BE2C (cell line): ENCODE measurements at regions not wholly inside any gene's neighbourhood (a gene's known extent, or its start where the extent isn't known, plus 50 kb on each side); places are given as distances from the start of the nearest gene placed in this dataset.
"Not testable (repeated sequence)": the region's sequence is repeated elsewhere in the genome, so short reads cannot be mapped to it uniquely, and the experiment has no call there.

Source experiments
- DNase-seq: peaks from one replicate; pipeline ENCODE4 v3.0.0-alpha.2; 2020
- H3K27me3 ChIP-seq: fragments of 250-450 bp; sonication (Bioruptor Pico); 2 replicates; pipeline ENCODE4 v1.5.1; 2020; ENCODE audit warnings: mild to moderate bottlenecking
- H3K36me3 ChIP-seq: fragments of 250-450 bp; sonication (Bioruptor Pico); 2 replicates; pipeline ENCODE4 v1.5.1; 2020; ENCODE audit warnings: mild to moderate bottlenecking
- H3K4me1 ChIP-seq: fragments of 250-450 bp; sonication (Bioruptor Pico); 2 replicates; pipeline ENCODE4 v1.5.1; 2020
- H3K4me3 ChIP-seq: 2 replicates; pipeline ENCODE4 v1.5.1; 2011; ENCODE audit warnings: low read depth, low read length
- H3K9me3 ChIP-seq: fragments of 250-450 bp; sonication (Bioruptor Pico); 2 replicates; pipeline ENCODE4 v1.5.1; 2020
- TF ChIP-seq, protein P1 (sequence below): IDR thresholded peaks from 2 replicates; pipeline ENCODE4 v1.5.1; 2012; ENCODE audit warnings: mild to moderate bottlenecking, low read depth, low read length

- TF ChIP-seq, protein P1, sequence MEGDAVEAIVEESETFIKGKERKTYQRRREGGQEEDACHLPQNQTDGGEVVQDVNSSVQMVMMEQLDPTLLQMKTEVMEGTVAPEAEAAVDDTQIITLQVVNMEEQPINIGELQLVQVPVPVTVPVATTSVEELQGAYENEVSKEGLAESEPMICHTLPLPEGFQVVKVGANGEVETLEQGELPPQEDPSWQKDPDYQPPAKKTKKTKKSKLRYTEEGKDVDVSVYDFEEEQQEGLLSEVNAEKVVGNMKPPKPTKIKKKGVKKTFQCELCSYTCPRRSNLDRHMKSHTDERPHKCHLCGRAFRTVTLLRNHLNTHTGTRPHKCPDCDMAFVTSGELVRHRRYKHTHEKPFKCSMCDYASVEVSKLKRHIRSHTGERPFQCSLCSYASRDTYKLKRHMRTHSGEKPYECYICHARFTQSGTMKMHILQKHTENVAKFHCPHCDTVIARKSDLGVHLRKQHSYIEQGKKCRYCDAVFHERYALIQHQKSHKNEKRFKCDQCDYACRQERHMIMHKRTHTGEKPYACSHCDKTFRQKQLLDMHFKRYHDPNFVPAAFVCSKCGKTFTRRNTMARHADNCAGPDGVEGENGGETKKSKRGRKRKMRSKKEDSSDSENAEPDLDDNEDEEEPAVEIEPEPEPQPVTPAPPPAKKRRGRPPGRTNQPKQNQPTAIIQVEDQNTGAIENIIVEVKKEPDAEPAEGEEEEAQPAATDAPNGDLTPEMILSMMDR: no peak
- H3K27me3 ChIP-seq: no peaks in the 10 kb centered on the region
- H3K4me1 ChIP-seq: no peaks in the 10 kb centered on the region
- DNase-seq: no peak
- H3K4me3 ChIP-seq: no peak overlapping the region
- no peaks in the 10 kb centered on the region for H3K36me3 ChIP-seq
- no peaks in the 10 kb centered on the region for H3K9me3 ChIP-seq
Measured at GRCh38 chr18:29841631-29842030, 1200.9 kb downstream of the DSC3 start.

- no peak overlapping the region for H3K4me3 ChIP-seq
- no peak for DNase-seq
- H3K27me3 ChIP-seq: no peaks in the 10 kb centered on the region
- TF ChIP-seq, protein P1: no peak
- H3K9me3 ChIP-seq: no peaks in the 10 kb centered on the region
- no peaks in the 10 kb centered on the region for H3K36me3 ChIP-seq
- H3K4me1 ChIP-seq: no peaks in the 10 kb centered on the region
Measured at GRCh38 chr18:29840089-29840488, 1202.5 kb downstream of the DSC3 start.

GRCh38 chr18:29838961-29839360, 1203.6 kb downstream of the DSC3 start:
- not testable (repeated sequence) for H3K9me3 ChIP-seq, H3K4me1 ChIP-seq, H3K27me3 ChIP-seq, H3K36me3 ChIP-seq, H3K4me3 ChIP-seq, DNase-seq

DNA sequence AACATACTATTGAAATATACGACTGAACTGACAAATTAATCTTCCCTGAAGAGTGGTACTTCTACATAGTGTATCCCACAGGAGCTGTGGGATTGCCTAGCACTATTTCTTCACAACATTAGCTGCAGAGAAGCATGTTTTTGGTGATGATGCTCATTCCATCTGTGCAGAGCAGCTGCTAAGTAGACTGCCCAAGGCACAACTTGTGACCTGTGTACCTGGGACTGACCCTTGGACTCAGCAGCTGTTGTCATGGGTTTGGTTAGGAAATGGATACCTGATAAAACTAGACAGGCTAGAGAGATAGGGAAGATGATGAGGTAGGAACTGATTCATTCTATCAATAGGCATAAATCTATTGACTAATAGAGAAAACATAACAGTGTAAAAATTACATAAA, 1204.0 kb downstream of the DSC3 start:
- no peak for DNase-seq
- Histone ChIP-seq H3K4me3 (no peak overlapping the region), H3K27me3 (no peaks in the 10 kb centered on the region), H3K36me3 (no peaks in the 10 kb centered on the region), H3K4me1 (no peaks in the 10 kb centered on the region), H3K9me3 (no peaks in the 10 kb centered on the region)
- TF ChIP-seq, protein P1: no peak

GRCh38 chr18:29823671-29824070, 1218.9 kb downstream of the DSC3 start:
- Histone ChIP-seq H3K9me3 (no peaks in the 10 kb centered on the region), H3K4me3 (no peak overlapping the region), H3K27me3 (no peaks in the 10 kb centered on the region), H3K4me1 (no peaks in the 10 kb centered on the region), H3K36me3 (no peaks in the 10 kb centered on the region)
- TF ChIP-seq, protein P1: no peak
- DNase-seq: no peak

DNA sequence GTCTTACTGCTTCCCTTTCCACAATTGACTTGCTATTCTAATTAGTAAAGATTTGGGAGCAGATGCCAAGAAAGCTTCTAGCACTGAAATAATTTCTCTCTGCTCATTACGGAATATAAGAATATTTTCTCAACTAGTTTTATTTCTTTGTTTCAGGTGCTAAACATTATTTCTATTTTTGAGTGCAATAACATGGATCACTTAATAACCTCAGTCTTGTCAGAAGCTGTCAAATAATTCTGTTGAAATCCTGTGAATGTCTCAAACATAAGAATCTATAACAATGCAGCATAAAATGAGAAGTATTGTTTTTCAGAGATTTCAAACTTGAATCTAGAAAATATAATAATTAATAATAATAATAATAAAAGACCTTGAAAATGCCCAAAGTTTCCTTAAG, 1221.0 kb downstream of the DSC3 start:
- no peaks in the 10 kb centered on the region for H3K4me1 ChIP-seq
- H3K9me3 ChIP-seq: no peaks in the 10 kb centered on the region
- no peaks in the 10 kb centered on the region for H3K36me3 ChIP-seq
- TF ChIP-seq, protein P1: no peak
- H3K4me3 ChIP-seq: no peak overlapping the region
- DNase-seq: no peak
- H3K27me3 ChIP-seq: no peaks in the 10 kb centered on the region

DNA sequence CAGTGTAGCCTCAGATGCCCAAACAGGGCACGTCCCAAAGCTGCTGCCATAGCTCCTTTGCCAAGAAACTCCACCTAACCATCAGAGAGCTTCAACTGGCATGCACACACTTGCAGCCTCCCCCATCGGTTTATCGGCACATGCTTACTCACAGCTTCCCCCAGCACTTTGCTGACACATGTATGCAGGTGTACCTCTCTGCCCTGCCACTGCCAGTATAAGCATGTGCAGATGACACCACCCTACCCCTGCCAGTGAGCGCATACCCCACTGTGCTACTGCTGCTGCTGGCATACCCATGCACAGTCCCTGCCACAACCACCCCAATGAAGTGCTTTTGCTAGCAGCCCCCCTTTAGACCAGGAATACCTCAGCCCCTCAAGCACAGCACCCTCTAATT, 1231.0 kb downstream of the DSC3 start:
- Histone ChIP-seq H3K27me3 (no peaks in the 10 kb centered on the region), H3K4me3 (no peak overlapping the region), H3K36me3 (no peaks in the 10 kb centered on the region), H3K4me1 (no peaks in the 10 kb centered on the region), H3K9me3 (no peaks in the 10 kb centered on the region)
- TF ChIP-seq, protein P1: no peak
- no peak for DNase-seq
